Osteocyte (in vitro differentiated cells): ENCODE measurements at regions not wholly inside any gene's neighbourhood (a gene's known extent, or its start where the extent isn't known, plus 50 kb on each side); places are given as distances from the start of the nearest gene placed in this dataset.
"Not testable (repeated sequence)": the region's sequence is repeated elsewhere in the genome, so short reads cannot be mapped to it uniquely, and the experiment has no call there.

ENCODE experiments used
- DNase-seq: peaks from one replicate; pipeline ENCODE4 v3.0.0; 2021; ENCODE audit warnings: mixed read lengths; ENCODE audit not compliant: unreplicated experiment; ENCODE audit errors: extremely low spot score
- H3K27ac Mint-ChIP-seq: one replicate; pipeline ENCODE4 v1.8.0; 2021; ENCODE audit warnings: mild to moderate bottlenecking, mixed read lengths; ENCODE audit not compliant: unreplicated experiment
- H3K27me3 Mint-ChIP-seq: one replicate; pipeline ENCODE4 v1.8.0; 2021; ENCODE audit warnings: mixed read lengths; ENCODE audit not compliant: unreplicated experiment
- H3K36me3 Mint-ChIP-seq: one replicate; pipeline ENCODE4 v1.8.0; 2021; ENCODE audit warnings: mixed read lengths; ENCODE audit not compliant: unreplicated experiment
- H3K4me1 Mint-ChIP-seq: one replicate; pipeline ENCODE4 v1.8.0; 2021; ENCODE audit warnings: mixed read lengths; ENCODE audit not compliant: unreplicated experiment
- H3K4me3 Mint-ChIP-seq: one replicate; pipeline ENCODE4 v1.8.0; 2021; ENCODE audit warnings: mild to moderate bottlenecking, moderate library complexity, mixed read lengths; ENCODE audit not compliant: unreplicated experiment
- H3K9me3 Mint-ChIP-seq: one replicate; pipeline ENCODE4 v1.8.0; 2021; ENCODE audit warnings: mixed read lengths; ENCODE audit not compliant: unreplicated experiment
- CTCF ChIP-seq: fragments of 200-600 bp; sonication (generic); IDR thresholded peaks from 2 replicates; pipeline ENCODE4 v1.5.0; 2021; ENCODE audit warnings: antibody characterized with exemption, mild to moderate bottlenecking, moderate library complexity

GRCh38 chr11:29224739-29225384 is 792.0 kb downstream of the KCNA4 start:
- H3K9me3 Mint-ChIP-seq = peaks cover 32% of the 10 kb centered on the region
- H3K4me1 Mint-ChIP-seq = no peaks in the 10 kb centered on the region
- H3K27me3 Mint-ChIP-seq = peaks cover 7% of the 10 kb centered on the region
- no peak for TF ChIP-seq CTCF
- no peak for DNase-seq
- no peak overlapping the region for H3K27ac Mint-ChIP-seq
- no peak overlapping the region for H3K4me3 Mint-ChIP-seq
- H3K36me3 Mint-ChIP-seq = peaks cover 6% of the 10 kb centered on the region

DNA sequence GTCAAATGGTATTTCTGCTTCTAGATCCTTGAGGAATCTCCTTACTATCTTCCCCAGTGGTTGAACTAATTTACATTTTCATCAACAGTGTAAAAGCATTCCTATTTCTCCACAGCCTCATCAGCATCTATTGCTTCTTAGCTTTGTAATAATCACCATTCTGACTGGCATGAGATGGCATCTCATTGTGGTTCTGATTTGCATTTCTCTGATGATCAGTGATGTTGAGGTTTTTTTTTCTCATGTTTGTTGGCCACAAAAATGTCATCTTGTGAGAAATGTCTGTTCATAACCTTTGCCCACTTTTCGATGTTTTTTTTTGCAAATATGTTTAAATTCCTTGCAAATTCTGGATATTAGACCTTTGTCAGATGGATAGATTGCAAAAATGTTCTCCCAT is 797.3 kb downstream of the KCNA4 start:
- H3K4me3 Mint-ChIP-seq, H3K27ac Mint-ChIP-seq, H3K27me3 Mint-ChIP-seq, H3K4me1 Mint-ChIP-seq, DNase-seq: not testable (repeated sequence)
- Mint-ChIP-seq H3K36me3 (peaks cover 10% of the 10 kb centered on the region), H3K9me3 (peaks cover 32% of the 10 kb centered on the region)

- no peaks in the 10 kb centered on the region for H3K27me3 Mint-ChIP-seq
- TF ChIP-seq CTCF = no peak
- no peak overlapping the region for H3K27ac Mint-ChIP-seq
- no peak overlapping the region for H3K4me3 Mint-ChIP-seq
- no peak for DNase-seq
- peaks cover 21% of the 10 kb centered on the region for H3K9me3 Mint-ChIP-seq
- peaks cover 4% of the 10 kb centered on the region for H3K36me3 Mint-ChIP-seq
- H3K4me1 Mint-ChIP-seq = peaks cover 2% of the 10 kb centered on the region
Measured at GRCh38 chr11:29217901-29218300, 798.9 kb downstream of the KCNA4 start.

DNA sequence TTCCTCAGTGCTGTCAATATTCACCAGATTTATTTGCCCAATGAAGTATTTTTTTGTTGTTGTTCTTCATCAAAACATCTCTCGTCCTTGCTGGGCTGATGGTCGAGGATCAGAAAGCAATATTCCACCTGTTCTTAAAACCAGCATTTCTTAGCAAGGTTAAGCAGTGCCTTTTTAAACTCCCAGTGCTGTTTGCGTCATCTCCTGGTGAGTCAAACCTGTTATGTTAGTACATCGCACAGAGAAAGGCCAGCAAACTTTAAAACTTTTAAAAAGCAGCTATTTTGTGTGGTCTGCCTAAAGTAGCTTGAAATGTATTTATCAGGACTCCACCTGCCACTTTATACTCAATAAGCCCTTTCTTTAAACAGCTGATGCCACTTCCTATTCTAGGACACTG is 802.0 kb downstream of the KCNA4 start:
- H3K9me3 Mint-ChIP-seq = no peaks in the 10 kb centered on the region
- TF ChIP-seq CTCF = no peak
- DNase-seq = no peak
- H3K36me3 Mint-ChIP-seq = peaks cover 4% of the 10 kb centered on the region
- no peak overlapping the region for H3K4me3 Mint-ChIP-seq
- peaks cover 14% of the 10 kb centered on the region for H3K4me1 Mint-ChIP-seq
- no peak overlapping the region for H3K27ac Mint-ChIP-seq
- H3K27me3 Mint-ChIP-seq = no peaks in the 10 kb centered on the region

DNA sequence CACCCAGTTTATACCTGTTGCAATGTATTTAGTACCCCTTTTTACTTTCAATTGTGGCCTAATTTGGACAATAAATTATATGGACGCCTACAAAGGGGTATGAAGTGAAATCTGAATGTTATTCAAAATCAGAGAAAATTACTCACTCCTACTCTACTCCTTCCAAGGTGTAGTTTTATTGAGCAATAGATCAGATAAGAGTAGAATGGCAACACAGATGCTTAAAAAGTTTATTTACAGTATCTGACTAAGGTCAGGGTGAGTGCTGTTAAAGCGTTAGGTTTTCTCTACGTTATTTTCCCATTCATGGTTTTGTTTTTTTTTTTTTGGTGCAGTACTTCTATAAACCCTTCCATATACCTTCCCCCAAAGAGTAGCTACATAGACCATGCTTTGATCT is 805.6 kb downstream of the KCNA4 start:
- no peaks in the 10 kb centered on the region for H3K36me3 Mint-ChIP-seq
- peaks cover 14% of the 10 kb centered on the region for H3K4me1 Mint-ChIP-seq
- no peaks in the 10 kb centered on the region for H3K9me3 Mint-ChIP-seq
- DNase-seq = no peak
- no peaks in the 10 kb centered on the region for H3K27me3 Mint-ChIP-seq
- TF ChIP-seq CTCF = no peak
- H3K4me3 Mint-ChIP-seq = no peak overlapping the region
- no peak overlapping the region for H3K27ac Mint-ChIP-seq

DNA sequence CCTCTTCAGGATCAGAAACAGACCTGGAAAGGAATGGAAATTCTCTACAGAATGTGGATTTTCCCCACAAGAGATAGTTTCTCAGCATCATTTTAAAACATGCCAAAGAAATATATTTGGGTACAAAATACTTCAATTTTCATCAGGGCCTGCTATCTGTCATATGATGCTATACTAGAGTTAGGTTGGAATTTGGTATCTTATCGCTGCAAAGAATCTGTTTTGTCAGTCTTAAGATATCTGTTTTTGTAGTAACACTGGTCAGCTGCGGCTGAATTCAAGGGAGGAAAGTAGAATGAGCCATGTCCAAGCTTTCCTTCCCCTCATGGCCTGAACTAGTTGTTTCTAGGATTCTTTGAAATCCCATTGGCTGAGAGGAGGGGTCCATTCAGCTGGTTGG is 806.4 kb downstream of the KCNA4 start:
- Mint-ChIP-seq H3K4me3 (no peak overlapping the region), H3K9me3 (no peaks in the 10 kb centered on the region), H3K36me3 (no peaks in the 10 kb centered on the region), H3K27me3 (no peaks in the 10 kb centered on the region), H3K27ac (no peak overlapping the region), H3K4me1 (peaks cover 14% of the 10 kb centered on the region)
- no peak for DNase-seq
- TF ChIP-seq CTCF = no peak
